ENCODE measurements at regions not wholly inside any gene's neighbourhood (a gene's known extent, or its start where the extent isn't known, plus 50 kb on each side); places are given as distances from the start of the nearest gene placed in this dataset.
A peak's percentile ranks its signal among the peaks of the same experiment; 100 is the strongest.

DNA sequence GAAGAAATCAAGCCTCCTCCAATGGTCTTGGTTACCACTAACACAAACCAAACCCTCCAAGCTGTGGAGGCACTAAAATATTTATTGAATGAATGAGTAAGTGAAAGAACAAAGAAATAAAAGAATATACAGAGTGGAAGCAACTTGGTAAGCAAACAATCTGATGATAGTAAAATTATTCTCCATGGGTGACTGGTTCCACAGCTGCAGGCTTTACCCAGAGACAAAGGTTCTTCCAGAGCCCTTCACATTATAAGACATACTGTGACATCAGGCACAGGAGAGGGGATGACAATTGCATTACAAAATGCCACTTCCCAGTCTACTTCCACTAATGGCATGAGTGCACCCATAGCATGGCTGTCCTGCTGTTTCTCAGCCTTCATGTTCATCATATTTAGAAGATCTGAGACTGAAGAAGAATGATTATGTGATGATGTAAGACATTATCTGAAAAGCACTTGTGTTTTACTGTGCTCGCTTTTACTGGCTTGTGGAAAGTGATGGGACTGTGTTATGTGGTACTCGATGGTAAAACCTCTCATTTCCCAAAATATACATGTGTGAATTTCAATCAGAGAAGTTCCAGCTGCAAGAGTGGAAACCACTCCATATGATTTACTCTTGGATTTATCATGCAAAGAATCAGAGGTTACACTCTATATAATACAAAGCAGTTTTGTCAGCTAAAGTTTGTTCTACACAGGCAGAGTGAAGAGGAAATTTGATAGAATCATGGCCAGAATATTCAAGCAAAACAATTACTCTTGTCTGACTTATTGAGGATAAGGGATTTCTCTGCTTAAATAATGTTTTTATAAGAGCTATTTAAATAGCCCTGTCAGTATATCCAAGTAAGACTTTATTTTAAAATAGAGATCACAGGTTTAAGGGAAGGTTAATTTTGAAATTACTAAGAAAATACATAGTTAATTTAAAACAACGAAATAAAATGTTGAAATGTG is 220.2 kb upstream of the NBEA start:
- Histone ChIP-seq H3K27me3 (no peaks in the 10 kb centered on the region), H3K4me3 (no peak overlapping the region), H3K9me3 (peaks cover 0 to 9% (median 0%) of the 10 kb centered on the region in 3 donors), H3K27ac (no peak overlapping the region), H3K36me3 (no peaks in the 10 kb centered on the region), H3K4me1 (peaks cover 0 to 17% (median 0%) of the 10 kb centered on the region in 3 donors)
- WGBS, 2 donors (ENCODE audit: low coverage in 1 of 2): 29 to 40% methylated on average over 3 of the region's 3 CpGs
- no peak for TF ChIP-seq POLR2AphosphoS5 (IDR thresholded peaks at IDR 0.05)
- no peak for ATAC-seq

DNA sequence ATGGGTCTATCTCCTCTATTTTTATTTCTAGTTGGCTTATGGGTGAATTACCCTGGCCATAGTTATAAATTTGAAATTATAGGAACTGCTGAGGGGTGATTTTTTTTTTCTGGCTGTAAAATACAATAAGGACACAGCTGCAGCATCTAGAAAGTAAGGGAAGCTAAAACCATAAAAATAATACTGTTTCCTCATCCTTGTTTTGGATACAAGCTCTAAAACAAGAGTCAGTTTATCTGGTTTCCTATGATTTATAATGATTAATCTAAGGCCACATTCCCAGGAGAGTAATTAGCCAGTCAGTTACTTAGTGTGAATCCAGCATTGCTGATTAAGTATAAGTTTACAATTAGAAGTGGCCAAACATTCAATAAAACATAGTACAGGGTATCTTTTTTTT is 219.1 kb upstream of the NBEA start:
- H3K4me1 ChIP-seq: peaks cover 0 to 17% (median 0%) of the 10 kb centered on the region in 3 donors
- no peak for ATAC-seq
- no peak for TF ChIP-seq POLR2A (IDR thresholded peaks at IDR 0.05)
- no peak for TF ChIP-seq EP300 (IDR thresholded peaks at IDR 0.05)
- TF ChIP-seq, protein P1, sequence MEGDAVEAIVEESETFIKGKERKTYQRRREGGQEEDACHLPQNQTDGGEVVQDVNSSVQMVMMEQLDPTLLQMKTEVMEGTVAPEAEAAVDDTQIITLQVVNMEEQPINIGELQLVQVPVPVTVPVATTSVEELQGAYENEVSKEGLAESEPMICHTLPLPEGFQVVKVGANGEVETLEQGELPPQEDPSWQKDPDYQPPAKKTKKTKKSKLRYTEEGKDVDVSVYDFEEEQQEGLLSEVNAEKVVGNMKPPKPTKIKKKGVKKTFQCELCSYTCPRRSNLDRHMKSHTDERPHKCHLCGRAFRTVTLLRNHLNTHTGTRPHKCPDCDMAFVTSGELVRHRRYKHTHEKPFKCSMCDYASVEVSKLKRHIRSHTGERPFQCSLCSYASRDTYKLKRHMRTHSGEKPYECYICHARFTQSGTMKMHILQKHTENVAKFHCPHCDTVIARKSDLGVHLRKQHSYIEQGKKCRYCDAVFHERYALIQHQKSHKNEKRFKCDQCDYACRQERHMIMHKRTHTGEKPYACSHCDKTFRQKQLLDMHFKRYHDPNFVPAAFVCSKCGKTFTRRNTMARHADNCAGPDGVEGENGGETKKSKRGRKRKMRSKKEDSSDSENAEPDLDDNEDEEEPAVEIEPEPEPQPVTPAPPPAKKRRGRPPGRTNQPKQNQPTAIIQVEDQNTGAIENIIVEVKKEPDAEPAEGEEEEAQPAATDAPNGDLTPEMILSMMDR (IDR thresholded peaks at IDR 0.05): no peak
- TF ChIP-seq POLR2AphosphoS5 (IDR thresholded peaks at IDR 0.05): no peak
- H3K4me3 ChIP-seq: no peak overlapping the region
- no peaks in the 10 kb centered on the region for H3K36me3 ChIP-seq
- no peak overlapping the region for H3K27ac ChIP-seq
- H3K9me3 ChIP-seq: peaks cover 0 to 9% (median 0%) of the 10 kb centered on the region in 3 donors
- no peaks in the 10 kb centered on the region for H3K27me3 ChIP-seq

DNA sequence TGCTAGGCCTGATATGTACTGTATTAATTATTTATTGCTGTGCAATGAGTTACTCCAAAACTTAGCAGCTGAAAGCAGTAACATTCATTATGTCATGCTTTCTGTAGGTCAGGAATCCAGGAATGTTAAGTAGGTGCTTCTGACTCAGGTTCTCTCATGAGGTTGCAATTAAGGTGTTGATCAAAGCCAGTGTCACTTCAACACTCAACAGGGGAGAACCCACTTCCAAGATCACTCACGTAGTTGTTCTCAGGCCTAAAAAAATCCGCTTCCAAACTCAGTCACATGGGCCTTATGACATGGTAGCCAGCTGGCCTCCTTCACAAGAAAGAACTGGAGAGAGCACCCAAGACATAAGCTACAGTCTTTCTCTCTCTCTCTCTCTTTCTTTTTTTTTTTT is 211.1 kb upstream of the NBEA start:
- Histone ChIP-seq H3K27me3 (no peaks in the 10 kb centered on the region), H3K36me3 (no peaks in the 10 kb centered on the region), H3K27ac (no peak overlapping the region), H3K4me1 (peaks cover 0 to 11% (median 3%) of the 10 kb centered on the region in 3 donors), H3K4me3 (no peak overlapping the region), H3K9me3 (no peaks in the 10 kb centered on the region)
- TF ChIP-seq POLR2AphosphoS5 (IDR thresholded peaks at IDR 0.05) (no peak), POLR2A (IDR thresholded peaks at IDR 0.05) (no peak), EP300 (IDR thresholded peaks at IDR 0.05) (no peak)
- TF ChIP-seq, protein P1 (IDR thresholded peaks at IDR 0.05): no peak
- no peak for ATAC-seq
- WGBS, 2 donors (ENCODE audit: low coverage in 1 of 2): 71 to 76% methylated on average over 2 of the region's 2 CpGs

DNA sequence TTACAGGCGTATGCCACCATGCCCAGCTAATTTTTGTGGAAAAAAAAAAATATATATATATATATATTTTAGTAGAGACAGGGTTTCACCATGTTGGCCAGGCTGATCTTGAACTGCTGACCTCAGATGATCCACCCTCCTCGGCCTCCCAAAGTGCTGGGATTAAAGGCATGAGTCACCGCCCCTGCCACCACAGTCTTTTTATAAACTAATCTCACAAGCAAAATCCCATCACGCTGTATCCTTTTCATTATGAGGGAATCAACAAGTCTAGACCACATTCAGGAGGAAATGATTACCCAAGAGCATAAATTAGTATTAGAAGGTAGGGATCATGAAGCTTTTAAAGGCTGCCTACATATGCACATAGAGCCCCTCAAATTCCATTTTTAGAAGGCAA is 210.6 kb upstream of the NBEA start:
- no peak overlapping the region for H3K27ac ChIP-seq
- H3K4me3 ChIP-seq: no peak overlapping the region
- no peaks in the 10 kb centered on the region for H3K36me3 ChIP-seq
- WGBS, 2 donors (ENCODE audit: low coverage in 1 of 2): 65 to 88% methylated on average over 3 of the region's 4 CpGs
- no peak for ATAC-seq
- TF ChIP-seq, protein P1 (IDR thresholded peaks at IDR 0.05): no peak
- TF ChIP-seq EP300 (IDR thresholded peaks at IDR 0.05) (no peak), POLR2A (IDR thresholded peaks at IDR 0.05) (no peak), POLR2AphosphoS5 (IDR thresholded peaks at IDR 0.05) (no peak)
- H3K9me3 ChIP-seq: no peaks in the 10 kb centered on the region
- H3K4me1 ChIP-seq: peaks cover 0 to 11% (median 3%) of the 10 kb centered on the region in 3 donors
- H3K27me3 ChIP-seq: no peaks in the 10 kb centered on the region

DNA sequence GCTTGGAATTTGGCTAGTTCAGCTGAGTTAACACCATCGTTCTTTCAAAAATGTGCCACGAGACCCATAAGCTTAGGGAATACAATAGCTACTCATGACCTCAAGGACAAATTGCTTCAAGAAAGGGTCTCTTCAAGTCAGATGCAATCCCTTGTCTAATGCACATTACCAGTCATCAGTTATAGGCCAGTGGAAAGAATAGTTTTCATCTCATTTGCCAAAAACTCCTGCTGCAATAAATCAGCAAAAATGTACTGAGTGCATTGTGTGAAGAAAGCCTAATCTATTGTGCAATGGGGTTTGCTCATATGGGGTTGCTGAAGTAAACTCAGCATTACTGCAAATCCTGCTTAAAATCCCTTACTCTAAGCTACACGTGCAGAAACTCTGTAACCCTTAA is 208.3 kb upstream of the NBEA start:
- no peaks in the 10 kb centered on the region for H3K9me3 ChIP-seq
- no peaks in the 10 kb centered on the region for H3K27me3 ChIP-seq
- ATAC-seq: peak; percentile 73
- peaks cover 0 to 11% (median 3%) of the 10 kb centered on the region in 3 donors for H3K4me1 ChIP-seq
- no peaks in the 10 kb centered on the region for H3K36me3 ChIP-seq
- WGBS, 2 donors (ENCODE audit: low coverage in 1 of 2): 51 to 62% methylated on average over 3 of the region's 3 CpGs
- H3K27ac ChIP-seq: no peak overlapping the region
- TF ChIP-seq EP300 (IDR thresholded peaks at IDR 0.05) (no peak), POLR2AphosphoS5 (IDR thresholded peaks at IDR 0.05) (peak; percentile 60)
- H3K4me3 ChIP-seq: no peak overlapping the region

DNA sequence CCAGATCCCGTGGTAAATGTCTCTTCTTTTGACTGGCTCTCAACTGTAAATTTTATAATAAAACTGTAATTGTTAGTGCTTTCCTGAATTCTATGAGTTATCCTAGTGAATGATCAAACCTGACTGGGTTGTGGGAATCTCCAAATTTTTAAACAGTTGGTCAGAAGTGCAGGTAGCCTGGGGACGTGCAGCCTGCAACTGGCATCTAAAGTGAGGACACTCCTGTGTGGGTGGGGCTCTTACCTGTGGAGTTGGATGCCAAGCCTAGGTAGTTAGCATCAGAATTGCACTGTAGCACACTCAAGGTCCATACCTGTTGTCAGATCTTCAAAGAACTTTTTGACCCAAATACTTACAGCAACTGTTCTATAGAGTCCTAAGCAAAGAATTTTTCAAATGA is 207.1 kb upstream of the NBEA start:
- no peaks in the 10 kb centered on the region for H3K27me3 ChIP-seq
- H3K4me3 ChIP-seq: no peak overlapping the region
- H3K4me1 ChIP-seq: peaks cover 0 to 11% (median 3%) of the 10 kb centered on the region in 3 donors
- ATAC-seq: no peak
- TF ChIP-seq POLR2AphosphoS5 (IDR thresholded peaks at IDR 0.05) (no peak), EP300 (IDR thresholded peaks at IDR 0.05) (no peak), POLR2A (IDR thresholded peaks at IDR 0.05) (no peak)
- TF ChIP-seq, protein P1 (IDR thresholded peaks at IDR 0.05): no peak
- 22 to 67% methylated on average over 1 to 2 of the region's 2 CpGs for WGBS, 2 donors (ENCODE audit: low coverage in 1 of 2)
- no peak overlapping the region for H3K27ac ChIP-seq
- no peaks in the 10 kb centered on the region for H3K36me3 ChIP-seq
- no peaks in the 10 kb centered on the region for H3K9me3 ChIP-seq

All from gastroesophageal sphincter (tissue), 4 donors.